ENCODE measurements at regions not wholly inside any gene's neighbourhood (a gene's known extent, or its start where the extent isn't known, plus 50 kb on each side); places are given as distances from the start of the nearest gene placed in this dataset.

- ATAC-seq (ENCODE audit: poor library complexity) (no peak), DNase-seq (no peak)
- Mint-ChIP-seq H3K4me3 (no peak overlapping the region), H3K4me1 (ENCODE audit: low read depth) (no peaks in the 10 kb centered on the region), H3K36me3 (ENCODE audit: low read depth) (no peaks in the 10 kb centered on the region), H3K27me3 (peaks cover 5% of the 10 kb centered on the region), H3K9me3 (peaks cover 3% of the 10 kb centered on the region), H3K27ac (no peak overlapping the region)
- H3K27ac ChIP-seq (ENCODE audit: low read depth in 1 of 2, low read length in 2 of 2), result no peak overlapping the region
- peaks cover 13 to 17% of the 10 kb centered on the region in 2 experiments for H3K9me3 ChIP-seq (ENCODE audit: control insufficient read depth in 1 of 2, insufficient read depth in 1 of 2, low read length in 2 of 2)
- H3K36me3 ChIP-seq (ENCODE audit: insufficient read depth, low read length), result no peaks in the 10 kb centered on the region
- ChIA-PET CTCF (no interaction called here), POLR2A (no interaction called here)
- intact Hi-C loops (cut with DNase I, micrococcal nuclease), result no loop called here
- no peak overlapping the region for H3K4me3 ChIP-seq (ENCODE audit: low read length)
- TF ChIP-seq CTCF (IDR thresholded peaks at IDR 0.05), result no peak
- H3K27me3 ChIP-seq (ENCODE audit: control insufficient read depth in 1 of 2, insufficient read depth in 2 of 2, low read length in 2 of 2), result no peaks in the 10 kb centered on the region
- H3K4me1 ChIP-seq (ENCODE audit: insufficient read depth, low read length), result no peaks in the 10 kb centered on the region
These were observed 241.5 kb downstream of the ACKR3 start for GRCh38 chr2:236811062-236811656.

GRCh38 chr2:236813766-236814165, 244.1 kb downstream of the ACKR3 start:
- Histone ChIP-seq H3K4me1 (ENCODE audit: insufficient read depth, low read length) (no peaks in the 10 kb centered on the region), H3K9me3 (ENCODE audit: control insufficient read depth in 1 of 2, insufficient read depth in 1 of 2, low read length in 2 of 2) (peaks cover 10 to 13% of the 10 kb centered on the region in 2 experiments), H3K36me3 (ENCODE audit: insufficient read depth, low read length) (no peaks in the 10 kb centered on the region), H3K27ac (ENCODE audit: low read depth in 1 of 2, low read length in 2 of 2) (no peak overlapping the region), H3K27me3 (ENCODE audit: control insufficient read depth in 1 of 2, insufficient read depth in 2 of 2, low read length in 2 of 2) (peaks cover 0 to 3% of the 10 kb centered on the region in 2 experiments), H3K4me3 (ENCODE audit: low read length) (no peak overlapping the region)
- H3K4me3 Mint-ChIP-seq, result no peak overlapping the region
- no peaks in the 10 kb centered on the region for H3K9me3 Mint-ChIP-seq
- ChIA-PET CTCF (interaction anchor here (0.5 kb wide), 1 partner anchor 311 kb away, joined by 3 read pairs; no protein-coding TSS in a partner anchor), POLR2A (no interaction called here)
- intact Hi-C loops (cut with DNase I, micrococcal nuclease), result no loop called here
- no peaks in the 10 kb centered on the region for H3K36me3 Mint-ChIP-seq (ENCODE audit: low read depth)
- ATAC-seq (ENCODE audit: poor library complexity) (no peak), DNase-seq (no peak)
- no peak overlapping the region for H3K27ac Mint-ChIP-seq
- TF ChIP-seq CTCF (IDR thresholded peaks at IDR 0.05), result no peak
- H3K27me3 Mint-ChIP-seq, result peaks cover 1% of the 10 kb centered on the region
- no peaks in the 10 kb centered on the region for H3K4me1 Mint-ChIP-seq (ENCODE audit: low read depth)

- Histone ChIP-seq H3K36me3 (ENCODE audit: insufficient read depth, low read length) (no peaks in the 10 kb centered on the region), H3K4me1 (ENCODE audit: insufficient read depth, low read length) (no peaks in the 10 kb centered on the region), H3K4me3 (ENCODE audit: low read length) (no peak overlapping the region), H3K27me3 (ENCODE audit: control insufficient read depth in 1 of 2, insufficient read depth in 2 of 2, low read length in 2 of 2) (peaks cover 0 to 3% of the 10 kb centered on the region in 2 experiments), H3K9me3 (ENCODE audit: control insufficient read depth in 1 of 2, insufficient read depth in 1 of 2, low read length in 2 of 2) (peaks cover 5% of the 10 kb centered on the region in 2 experiments), H3K27ac (ENCODE audit: low read depth in 1 of 2, low read length in 2 of 2) (no peak overlapping the region)
- ATAC-seq (ENCODE audit: poor library complexity), result no peak
- Mint-ChIP-seq H3K4me3 (no peak overlapping the region), H3K27me3 (no peaks in the 10 kb centered on the region), H3K27ac (no peak overlapping the region), H3K9me3 (no peaks in the 10 kb centered on the region), H3K4me1 (ENCODE audit: low read depth) (no peaks in the 10 kb centered on the region), H3K36me3 (ENCODE audit: low read depth) (no peaks in the 10 kb centered on the region)
- CTCF ChIA-PET, result no interaction called here
- intact Hi-C loops (cut with DNase I, micrococcal nuclease), result no loop called here
- no peak for DNase-seq
- TF ChIP-seq CTCF (IDR thresholded peaks at IDR 0.05), result no peak
- POLR2A ChIA-PET, result no interaction called here
These were observed 245.0 kb downstream of the ACKR3 start for GRCh38 chr2:236814593-236814992.

Measured in CD4-positive, alpha-beta T cell (primary cell).